Ovary (tissue), 7 donors: ENCODE measurements at regions not wholly inside any gene's neighbourhood (a gene's known extent, or its start where the extent isn't known, plus 50 kb on each side); places are given as distances from the start of the nearest gene placed in this dataset.

Experiments
- DNase-seq, 5 donors: peaks; one replicate each; pipeline ENCODE4 v3.0.0-alpha.2; 2019 to 2020
- H3K27ac ChIP-seq, 2 donors: fragments of 200-600 bp; one replicate each; pipeline versions ENCODE4 v1.5.1 to v1.8.0; 2019 to 2022
- H3K27me3 ChIP-seq: fragments of 200-600 bp; one replicate; pipeline ENCODE4 v1.8.0; 2022
- H3K36me3 ChIP-seq: fragments of 200-600 bp; sonication (generic); one replicate; pipeline ENCODE4 v1.5.1; 2019
- H3K4me1 ChIP-seq: one replicate; pipeline ENCODE4 v1.8.1; 2013; ENCODE audit warnings: mild to moderate bottlenecking, moderate library complexity; ENCODE audit not compliant: insufficient read depth
- H3K4me3 ChIP-seq: fragments of 200-600 bp; sonication (generic); one replicate; pipeline ENCODE4 v1.5.1; 2017
- H3K9me3 ChIP-seq, 2 donors: fragments of 200-600 bp in 1 of 2; sonication (generic) in 1 of 2; one replicate each; pipeline versions ENCODE4 v1.5.1 to v1.8.1; 2013 to 2019; ENCODE audit warnings: mild to moderate bottlenecking in 1 of 2, moderate library complexity in 1 of 2
- CTCF ChIP-seq, 3 donors: fragments of 450-650 bp in 2 of 3; fragments of 200-600 bp in 1 of 3; IDR thresholded peaks; one replicate each; pipeline versions ENCODE4 v1.5.1 to v1.8.0; 2016 to 2022; ENCODE audit warnings: antibody characterized with exemption in 3 of 3, mild to moderate bottlenecking in 1 of 3
- EP300 ChIP-seq: sonication (generic); formaldehyde crosslinking; IDR thresholded peaks from one replicate; pipeline ENCODE4 v1.6.1; 2017; ENCODE audit warnings: antibody characterized with exemption
- POLR2A ChIP-seq: fragments of 450-650 bp; IDR thresholded peaks from one replicate; pipeline ENCODE4 v1.6.1; 2017; ENCODE audit warnings: antibody characterized with exemption, mild to moderate bottlenecking, moderate library complexity
- WGBS, 3 donors: extraction: QIAGEN DNeasy Blood & Tissue Kit in 1 of 3; methylation state at CpG; one replicate each; pipeline versions ENCODE4 v1.1.5 to v1.1.7; 2013 to 2017; 5-methylcytosine and 5-hydroxymethylcytosine counted together
- intact Hi-C, 4 donors: fragments of 100-400 bp; cut with DNase I; formaldehyde crosslinking; loops; one replicate each; pipeline versions ENCODE4 v1.11.0 to v1.15.1; 2022 to 2023
- donor health status: DM: no; HTN: no; CAD: no; lungs with moderate emphysema.
- donor health status: DM: no; HTN: no; CAD: no.
- donor health status: Bipolar disorder and iron deficiency.
- donor health status: DM: no; HTN: no; CAD: no.
- donor health status: DM: yes; HTN: yes; CAD: no.

DNA sequence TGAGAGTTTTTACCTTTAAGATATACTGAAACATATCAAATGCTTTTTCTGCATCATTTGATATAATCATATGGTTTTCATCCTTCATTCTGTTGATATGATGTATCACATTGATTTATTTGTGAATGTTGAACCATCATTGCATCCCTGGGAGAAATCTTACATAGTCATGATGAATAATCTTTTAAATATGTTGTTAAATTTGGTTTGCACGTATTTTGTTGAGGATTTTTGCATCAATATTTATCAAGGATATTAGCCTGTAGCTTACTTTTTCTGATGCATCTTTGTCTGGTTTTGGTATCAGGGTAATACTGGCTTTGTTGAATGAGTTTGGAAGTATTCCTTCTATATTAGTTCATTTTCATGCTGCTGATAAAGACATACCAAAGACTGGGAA lies 541.4 kb downstream of the TLL1 start:
- H3K9me3 ChIP-seq = no peaks in the 10 kb centered on the region
- no peaks in the 10 kb centered on the region for H3K4me1 ChIP-seq
- 51 to 64% (median 59%) methylated on average over 1 of the region's 1 CpG for WGBS, 3 donors
- no peaks in the 10 kb centered on the region for H3K36me3 ChIP-seq
- no peak for TF ChIP-seq EP300
- no peak for DNase-seq
- intact Hi-C loops = no loop called here
- no peak overlapping the region for H3K4me3 ChIP-seq
- no peak overlapping the region for H3K27ac ChIP-seq
- H3K27me3 ChIP-seq = no peaks in the 10 kb centered on the region

- no peak for DNase-seq
- 69 to 75% (median 74%) methylated on average over 4 of the region's 4 CpGs for WGBS, 3 donors
- Histone ChIP-seq H3K4me3 (no peak overlapping the region), H3K4me1 (no peaks in the 10 kb centered on the region), H3K9me3 (no peaks in the 10 kb centered on the region), H3K36me3 (no peaks in the 10 kb centered on the region), H3K27ac (no peak overlapping the region), H3K27me3 (no peaks in the 10 kb centered on the region)
- TF ChIP-seq EP300 (no peak), CTCF (IDR thresholded peaks at IDR 0.05) (no peak), POLR2A (no peak)
- intact Hi-C loops = no loop called here
These were observed 542.7 kb downstream of the TLL1 start for GRCh38 chr4:166415749-166416148.

- TF ChIP-seq EP300 = no peak
- no peak for TF ChIP-seq POLR2A
- TF ChIP-seq CTCF (IDR thresholded peaks at IDR 0.05) = no peak
These were observed 548.6 kb downstream of the TLL1 start for GRCh38 chr4:166421556-166422156.

DNA sequence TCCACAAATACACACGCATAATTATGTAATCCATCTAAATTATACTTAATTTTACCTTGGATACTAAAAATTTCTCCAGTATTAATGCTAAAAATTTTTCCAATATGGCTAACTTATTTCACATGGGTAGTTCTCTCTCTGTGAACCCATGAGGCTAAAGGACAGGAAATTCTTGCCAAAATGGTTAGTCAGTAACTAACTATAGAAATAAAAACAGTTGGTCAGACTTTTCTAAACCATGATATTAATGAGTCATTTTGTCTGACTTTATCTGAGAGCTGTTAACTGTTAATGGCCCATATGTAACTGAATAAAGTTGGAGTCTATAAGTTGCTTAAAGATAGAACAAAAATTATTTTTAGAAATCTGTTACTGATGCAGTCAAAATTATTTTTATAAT lies 549.4 kb downstream of the TLL1 start:
- no peaks in the 10 kb centered on the region for H3K4me1 ChIP-seq
- 77 to 86% (median 83%) methylated on average over 1 of the region's 1 CpG for WGBS, 3 donors
- no peak for DNase-seq
- H3K27me3 ChIP-seq = no peaks in the 10 kb centered on the region
- no peak overlapping the region for H3K27ac ChIP-seq
- intact Hi-C loops = no loop called here
- no peak overlapping the region for H3K4me3 ChIP-seq
- H3K36me3 ChIP-seq = no peaks in the 10 kb centered on the region
- H3K9me3 ChIP-seq = no peaks in the 10 kb centered on the region
- no peak for TF ChIP-seq EP300
- TF ChIP-seq CTCF (IDR thresholded peaks at IDR 0.05) = no peak
- TF ChIP-seq POLR2A = no peak

More at GRCh38 chr4:166421556-166422156, 548.6 kb downstream of the TLL1 start:
- Histone ChIP-seq H3K4me1 (no peaks in the 10 kb centered on the region), H3K27ac (no peak overlapping the region), H3K36me3 (no peaks in the 10 kb centered on the region), H3K27me3 (no peaks in the 10 kb centered on the region), H3K9me3 (no peaks in the 10 kb centered on the region), H3K4me3 (no peak overlapping the region)
- intact Hi-C loops = no loop called here
- DNase-seq = no peak
- WGBS, 3 donors = 77 to 85% (median 78%) methylated on average over 2 of the region's 2 CpGs

DNA sequence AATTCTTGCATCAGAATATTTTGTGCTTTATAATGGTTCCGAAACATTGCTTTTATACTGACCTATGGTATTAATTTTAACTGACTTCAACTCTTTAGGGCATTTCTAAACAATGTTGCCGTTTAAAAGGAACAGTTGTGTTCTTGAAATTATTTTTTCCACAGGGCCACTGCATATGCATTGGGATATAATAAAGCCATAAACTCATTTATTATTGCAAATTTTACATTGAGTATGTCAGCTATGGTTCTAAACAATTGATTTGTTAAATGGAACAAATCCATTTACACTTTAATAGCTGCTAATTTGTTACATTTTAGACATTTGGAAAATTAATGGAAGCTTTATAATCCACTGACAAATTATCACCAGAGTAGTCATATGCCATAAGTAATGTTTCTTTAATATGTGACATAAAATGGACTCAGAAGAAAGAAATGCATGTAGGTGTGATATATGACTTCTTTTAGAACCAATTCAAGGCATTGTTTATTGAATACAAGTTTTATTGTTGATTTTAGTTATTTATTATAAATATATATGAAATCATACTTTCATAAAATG lies 553.3 kb downstream of the TLL1 start:
- no peak overlapping the region for H3K27ac ChIP-seq
- no peak overlapping the region for H3K4me3 ChIP-seq
- no peaks in the 10 kb centered on the region for H3K36me3 ChIP-seq
- DNase-seq = no peak
- no peaks in the 10 kb centered on the region for H3K4me1 ChIP-seq
- no peaks in the 10 kb centered on the region for H3K27me3 ChIP-seq
- intact Hi-C loops = no loop called here
- H3K9me3 ChIP-seq = no peaks in the 10 kb centered on the region
- WGBS, 3 donors = 82 to 91% (median 83%) methylated on average over 2 of the region's 2 CpGs
- TF ChIP-seq CTCF (IDR thresholded peaks at IDR 0.05) = no peak
- TF ChIP-seq EP300 = no peak
- TF ChIP-seq POLR2A = no peak
